CD4-positive, alpha-beta T cell treated with Interferon gamma for 1 hour (primary cell): ENCODE measurements at regions not wholly inside any gene's neighbourhood (a gene's known extent, or its start where the extent isn't known, plus 50 kb on each side); places are given as distances from the start of the nearest gene placed in this dataset.
"Not testable (repeated sequence)": the region's sequence is repeated elsewhere in the genome, so short reads cannot be mapped to it uniquely, and the experiment has no call there.

Source experiments
- DNase-seq: peaks from one replicate; pipeline ENCODE4 v3.0.0-alpha.2; 2020

DNA sequence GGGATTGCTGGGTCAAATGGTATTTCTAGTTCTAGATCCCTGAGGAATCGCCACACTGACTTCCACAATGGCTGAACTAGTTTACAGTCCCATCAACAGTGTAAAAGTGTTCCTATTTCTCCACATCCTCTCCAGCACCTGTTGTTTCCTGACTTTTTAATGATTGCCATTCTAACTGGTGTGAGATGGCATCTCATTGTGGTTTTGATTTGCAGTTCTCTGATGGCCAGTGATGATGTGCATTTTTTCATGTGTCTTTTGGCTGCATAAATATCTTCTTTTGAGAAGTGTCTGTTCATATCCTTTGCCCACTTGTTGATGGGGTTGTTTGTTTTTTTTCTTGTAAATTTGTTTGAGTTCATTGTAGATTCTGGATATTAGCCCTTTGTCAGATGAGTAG lies 220.3 kb downstream of the NPR3 start:
- DNase-seq: not testable (repeated sequence)

DNA sequence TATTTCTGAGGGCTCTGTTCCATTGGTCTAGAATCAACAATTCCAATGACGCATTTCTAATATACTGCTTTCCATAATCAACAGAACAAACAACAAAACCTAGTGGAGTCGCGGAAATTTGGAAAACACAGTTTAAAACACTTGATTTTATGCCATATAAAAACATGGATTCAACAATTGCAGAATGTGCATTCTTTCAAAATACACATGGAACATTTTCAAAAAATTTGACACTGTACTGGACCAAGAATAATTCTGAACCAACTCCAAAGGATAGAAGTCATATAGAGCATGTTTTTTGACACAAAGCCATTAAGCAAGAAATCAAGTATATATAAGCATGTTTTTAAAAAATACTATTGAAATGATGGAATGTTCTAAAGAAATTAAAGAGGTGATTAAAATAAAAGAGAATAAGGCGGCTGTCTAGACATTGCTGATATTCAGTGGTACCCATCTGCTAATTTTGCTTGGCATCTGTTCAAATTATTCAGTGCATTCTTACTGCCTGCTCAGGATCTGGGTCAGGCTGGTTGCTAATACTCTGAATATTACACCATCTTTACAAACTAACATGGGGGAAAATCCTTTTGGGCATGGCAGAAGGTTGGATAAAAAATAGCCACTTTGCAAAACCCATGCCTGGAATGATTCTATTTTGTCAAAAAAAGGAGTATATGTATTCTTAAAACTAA lies 221.3 kb downstream of the NPR3 start:
- no peak for DNase-seq

DNA sequence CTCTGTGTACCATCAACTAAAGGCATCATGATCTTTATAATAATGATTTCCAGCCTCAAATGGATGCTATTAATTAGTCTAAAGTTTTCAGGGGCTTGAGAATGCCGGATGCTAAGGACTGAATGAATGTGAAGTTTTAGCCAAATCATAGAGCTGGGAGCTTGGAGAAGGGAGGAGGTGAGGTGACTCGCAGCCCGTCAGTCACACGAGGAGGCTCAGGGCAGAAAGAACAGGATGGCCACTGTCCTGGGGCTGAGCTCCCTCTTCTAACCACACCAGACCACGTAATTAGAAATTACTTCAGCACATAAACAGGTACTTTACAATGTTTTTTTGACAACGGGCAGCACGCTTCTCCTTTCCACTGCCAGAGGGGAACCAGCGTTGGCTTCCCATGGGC lies 222.6 kb downstream of the NPR3 start:
- no peak for DNase-seq

DNA sequence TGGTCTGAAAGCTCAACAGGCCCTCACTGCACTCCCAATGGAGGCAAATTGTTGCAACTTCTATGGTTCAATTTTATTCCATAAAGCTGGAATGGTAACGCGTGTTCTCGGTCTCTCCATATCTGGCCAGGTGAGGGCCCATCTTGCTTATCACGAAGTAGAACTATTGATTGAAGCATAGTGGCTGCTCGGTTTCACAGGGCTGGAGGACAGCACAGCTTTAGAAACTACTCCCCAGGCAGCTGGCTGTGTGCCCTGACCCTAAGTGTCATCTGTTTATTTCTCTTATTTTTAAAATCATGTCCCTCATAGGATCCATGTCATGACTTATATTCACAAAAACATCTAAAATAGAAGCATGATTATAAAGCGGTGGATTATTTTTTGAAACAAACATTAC lies 223.4 kb downstream of the NPR3 start:
- DNase-seq: no peak

DNA sequence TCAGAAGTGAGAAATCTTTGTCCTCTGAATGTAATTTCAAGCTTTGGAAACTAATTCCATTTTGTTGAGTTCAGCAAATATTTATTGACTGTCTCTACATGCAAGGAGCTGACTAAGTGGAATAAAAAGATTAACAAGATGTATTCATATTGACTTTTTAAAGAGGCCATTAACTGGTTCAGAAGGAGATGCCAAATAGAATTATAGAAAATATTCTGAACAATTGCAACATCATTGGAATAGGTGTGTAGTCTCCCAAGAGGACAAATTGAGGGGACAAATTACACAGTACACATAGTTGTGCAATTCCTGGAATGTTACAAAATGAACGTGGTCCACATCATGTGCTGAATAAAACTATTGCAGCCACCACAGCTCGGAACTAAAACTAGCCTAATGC lies 224.2 kb downstream of the NPR3 start:
- no peak for DNase-seq

DNA sequence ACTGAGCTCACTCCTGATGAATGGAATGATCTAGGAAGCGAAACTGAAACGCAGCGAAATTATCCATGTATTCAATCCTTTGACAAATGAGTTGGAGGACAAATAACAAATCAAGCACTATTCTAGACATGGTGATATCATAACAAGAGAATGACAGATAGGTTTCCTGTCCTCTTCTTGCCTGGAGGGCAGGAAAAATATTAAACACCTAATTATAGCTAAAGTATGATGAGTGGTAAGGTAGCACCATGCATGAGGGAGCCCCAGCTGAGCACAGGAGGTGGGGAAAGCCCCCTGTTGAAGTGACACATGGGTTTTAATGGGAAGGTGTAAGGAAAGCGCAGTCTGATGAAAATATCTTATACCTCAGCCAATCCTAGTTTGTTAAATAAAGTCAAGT lies 225.2 kb downstream of the NPR3 start:
- DNase-seq: no peak

DNA sequence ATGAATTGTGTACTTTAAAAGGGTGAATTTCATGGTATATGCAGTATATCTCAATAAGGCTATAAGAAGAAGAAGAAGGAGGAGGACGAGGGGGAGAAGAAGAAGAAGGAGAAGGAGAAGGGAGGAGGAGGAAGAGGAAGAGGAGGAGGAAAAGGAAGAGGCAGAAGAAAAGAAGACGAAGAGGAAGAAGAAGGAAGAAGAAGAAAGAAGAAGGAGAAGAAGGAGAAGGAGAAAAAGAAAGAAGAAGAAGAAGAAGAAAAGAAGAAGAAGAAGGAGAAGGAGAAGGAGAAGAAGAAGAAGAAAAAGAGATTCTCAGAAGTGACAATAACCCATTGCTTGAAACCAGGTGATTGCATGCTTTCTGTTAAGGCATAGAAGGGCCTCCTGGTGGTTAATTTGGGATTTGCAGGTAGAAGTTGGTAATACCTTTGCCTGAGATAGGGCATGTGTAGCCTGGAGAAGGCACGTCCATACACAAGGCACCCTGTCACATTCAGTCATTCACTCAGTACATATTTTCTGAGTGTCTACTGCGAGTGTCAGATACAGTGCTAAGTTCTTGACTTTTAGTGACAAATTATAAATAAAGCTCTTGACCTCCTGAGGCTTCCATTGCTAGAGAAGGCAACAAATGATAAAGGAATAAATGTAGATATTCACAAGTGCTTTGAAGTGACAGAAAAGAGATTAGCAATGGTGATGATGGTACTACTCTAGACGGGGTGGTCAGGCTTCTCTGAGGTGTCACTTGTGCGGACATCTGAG lies 231.3 kb downstream of the NPR3 start:
- no peak for DNase-seq

DNA sequence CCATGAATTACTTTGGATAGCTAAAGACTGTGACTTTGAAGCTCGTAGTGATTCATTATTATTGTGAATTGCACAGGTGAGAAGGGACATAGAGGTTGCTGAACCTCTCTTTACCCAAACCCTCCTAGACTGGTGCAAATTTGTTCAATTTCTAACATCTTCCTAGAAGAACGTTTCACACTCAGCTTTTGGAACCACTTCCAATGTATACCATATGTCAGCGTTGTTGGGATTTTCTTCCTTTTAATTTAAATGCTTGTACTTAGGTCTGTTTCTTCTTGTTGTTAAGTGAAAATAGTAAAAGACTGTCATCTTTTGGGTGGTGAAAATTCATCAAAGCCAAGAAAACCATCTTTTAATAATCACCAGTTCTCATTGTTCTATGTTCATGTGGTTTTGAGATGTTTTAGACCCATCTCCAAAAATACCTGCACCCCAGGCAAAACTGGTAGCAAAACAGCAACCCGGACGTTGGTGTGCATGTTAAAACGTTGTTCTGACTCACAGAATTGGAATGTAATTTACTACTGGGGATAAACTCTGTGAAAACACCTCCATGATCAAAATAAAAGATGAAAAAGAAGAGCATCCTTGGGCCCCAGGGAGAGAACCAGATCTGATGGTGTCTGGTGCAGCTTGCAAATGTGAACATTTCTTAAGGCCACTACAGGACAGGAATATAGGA lies 238.3 kb downstream of the NPR3 start:
- no peak for DNase-seq

DNA sequence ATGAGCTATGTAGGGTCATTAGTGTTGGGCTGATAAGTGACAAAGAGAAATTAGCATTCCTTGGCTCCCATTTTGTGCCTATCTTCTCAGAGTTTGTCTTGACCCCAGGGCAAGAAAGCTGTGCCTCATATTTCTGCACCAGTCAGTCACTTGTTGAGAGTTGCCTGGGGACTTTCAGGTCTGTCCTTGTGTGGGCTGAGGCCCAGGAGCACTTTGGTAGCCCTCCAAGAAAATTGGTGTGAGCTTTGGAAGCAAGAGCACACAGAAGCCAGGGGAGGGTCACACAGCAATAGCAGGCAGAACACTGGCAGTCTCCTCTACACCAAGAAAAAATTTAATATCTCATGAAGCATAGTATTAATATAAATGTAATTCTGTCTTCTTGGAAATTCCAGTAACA lies 239.9 kb downstream of the NPR3 start:
- no peak for DNase-seq

DNA sequence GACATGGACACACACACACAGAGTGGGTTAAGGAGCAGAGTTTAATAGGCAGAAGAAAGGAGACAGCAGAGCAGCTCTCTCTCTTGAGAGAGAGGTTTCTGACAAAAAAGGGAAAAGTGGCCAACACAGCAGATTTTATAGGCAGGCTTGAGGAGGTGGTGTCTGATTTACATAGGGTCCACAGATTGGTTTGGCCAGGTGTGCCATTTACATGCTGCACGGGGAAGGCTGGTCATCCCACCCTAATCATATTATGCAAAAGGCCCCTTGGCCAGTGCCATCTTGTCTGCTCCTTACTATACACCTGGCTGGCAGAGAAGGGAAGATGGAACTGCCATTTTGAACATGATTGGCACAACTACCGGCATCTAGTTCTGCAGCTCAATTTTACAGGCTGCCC lies 240.8 kb downstream of the NPR3 start:
- DNase-seq: no peak

DNA sequence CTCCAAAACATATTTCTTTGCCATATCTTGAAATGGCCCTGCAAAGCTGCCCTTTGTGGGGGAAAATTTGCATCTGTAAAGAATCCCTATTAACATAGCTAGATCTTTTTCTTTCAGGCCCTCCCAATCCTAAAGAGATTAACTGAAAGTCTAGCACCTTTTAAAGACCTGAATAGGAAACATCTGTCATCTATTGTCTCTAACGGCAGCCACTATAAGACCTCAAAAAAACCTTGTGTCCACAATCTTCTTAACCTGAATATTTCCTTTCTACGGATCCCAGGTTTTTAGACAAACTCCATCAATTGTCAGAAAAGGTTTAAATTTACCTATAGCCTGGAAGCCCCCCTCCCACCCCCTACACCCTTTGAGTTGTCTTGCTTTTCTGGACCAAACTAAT lies 241.3 kb downstream of the NPR3 start:
- DNase-seq: not testable (repeated sequence)

DNA sequence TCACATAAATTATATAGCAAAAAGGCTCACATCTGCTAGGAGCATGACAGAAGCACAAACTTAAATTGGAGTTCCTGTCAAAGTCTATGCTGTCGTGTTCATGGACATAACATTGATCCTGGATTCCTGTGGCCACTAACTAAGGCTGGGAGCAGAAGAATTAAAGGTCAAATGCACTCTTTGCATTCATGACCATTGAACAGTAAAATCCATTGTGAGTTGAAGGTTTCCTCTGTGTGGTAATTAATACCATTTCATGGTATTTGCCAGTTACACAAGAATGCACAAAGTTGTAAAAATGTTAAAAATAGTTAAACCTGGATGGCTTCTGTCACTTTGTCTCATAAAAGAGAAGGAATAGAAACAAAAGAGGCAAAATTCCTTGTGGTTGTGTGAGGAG lies 242.6 kb downstream of the NPR3 start:
- DNase-seq: no peak

DNA sequence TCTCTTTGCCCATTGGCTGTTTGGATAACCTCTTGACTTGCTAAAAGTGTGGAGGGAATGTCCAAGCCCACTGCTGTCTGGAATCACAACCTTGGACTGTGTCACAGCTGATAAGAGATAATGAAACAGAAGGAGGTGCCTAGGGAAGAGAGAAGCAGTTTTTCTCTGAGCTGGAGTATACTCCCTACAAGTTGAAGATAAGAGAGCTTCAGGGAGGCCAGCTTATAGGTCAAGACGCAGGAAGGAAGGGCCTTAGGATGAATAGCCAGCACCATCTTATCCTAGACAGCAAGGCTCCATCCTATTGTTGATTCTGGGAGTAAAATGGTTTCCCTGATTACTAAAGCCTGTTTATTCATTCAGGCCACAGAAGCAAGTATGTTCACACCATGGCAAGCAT lies 244.7 kb downstream of the NPR3 start:
- DNase-seq: no peak

DNA sequence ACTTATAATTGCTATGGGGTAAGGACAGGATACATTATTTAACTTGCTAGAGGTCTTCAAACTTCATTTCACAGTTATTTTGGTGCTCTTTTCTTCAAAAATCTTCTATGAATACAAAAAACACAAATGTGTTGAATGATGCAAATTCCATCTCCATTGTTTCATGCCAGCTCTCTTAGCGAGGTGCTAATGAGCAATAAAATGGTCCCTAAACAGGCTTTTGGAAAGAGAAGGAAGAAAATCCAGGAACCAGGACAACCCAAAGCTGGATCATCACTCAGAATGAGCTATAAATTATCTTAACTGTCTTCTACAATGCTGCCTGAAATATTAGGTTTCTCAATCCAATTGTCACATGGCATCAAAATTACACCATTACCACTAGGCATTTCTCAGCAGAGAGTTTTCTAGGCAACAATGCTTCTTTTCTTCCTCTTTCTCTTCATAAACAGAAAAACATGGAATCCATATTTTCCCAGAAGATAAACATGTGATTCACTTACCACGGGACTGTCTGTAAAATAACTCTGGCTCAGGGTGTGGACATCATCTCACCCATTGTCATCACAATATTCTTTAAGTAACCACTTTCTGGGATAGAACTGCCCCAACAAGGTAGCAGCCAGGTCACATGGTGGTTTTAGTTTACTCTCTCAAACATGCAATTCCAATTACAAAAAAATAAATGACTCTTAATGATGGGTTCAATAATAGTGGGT lies 249.4 kb downstream of the NPR3 start:
- DNase-seq: no peak

DNA sequence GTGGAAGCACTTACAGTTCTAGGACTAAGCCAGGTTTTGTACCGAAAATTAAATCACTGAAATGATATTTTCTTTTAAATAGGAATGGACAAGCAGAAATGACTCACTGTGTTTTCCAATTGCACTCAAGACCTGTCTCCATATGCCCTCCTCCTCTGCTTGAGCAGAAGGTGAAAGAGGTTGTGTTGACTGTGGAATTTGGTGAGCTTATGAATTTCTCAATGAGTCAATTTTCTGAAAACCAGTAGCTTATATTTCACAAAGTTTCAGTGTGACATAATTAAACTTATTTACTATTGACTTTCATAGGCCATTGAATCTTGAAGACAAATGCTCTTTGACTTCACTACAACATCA lies 249.9 kb downstream of the NPR3 start:
- no peak for DNase-seq

DNA sequence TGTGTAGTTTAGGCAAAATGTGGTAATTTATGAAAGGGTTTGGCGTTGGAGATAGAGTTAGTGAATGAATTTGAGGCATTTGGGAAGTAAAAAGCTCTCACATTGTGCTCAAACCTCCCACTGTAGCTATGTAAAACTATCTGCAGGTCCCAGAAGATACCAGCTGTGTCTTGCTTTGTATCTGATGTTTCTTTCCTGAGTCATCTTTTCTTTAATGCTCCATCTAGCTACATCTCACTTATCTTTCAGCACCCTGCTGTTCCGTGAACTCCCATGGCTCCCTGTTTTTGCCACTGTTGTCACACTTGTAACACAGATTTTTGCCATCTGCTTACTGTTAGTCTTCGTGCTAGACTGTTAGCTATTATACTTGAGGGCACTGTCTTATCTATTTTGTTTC lies 253.1 kb downstream of the NPR3 start:
- no peak for DNase-seq

DNA sequence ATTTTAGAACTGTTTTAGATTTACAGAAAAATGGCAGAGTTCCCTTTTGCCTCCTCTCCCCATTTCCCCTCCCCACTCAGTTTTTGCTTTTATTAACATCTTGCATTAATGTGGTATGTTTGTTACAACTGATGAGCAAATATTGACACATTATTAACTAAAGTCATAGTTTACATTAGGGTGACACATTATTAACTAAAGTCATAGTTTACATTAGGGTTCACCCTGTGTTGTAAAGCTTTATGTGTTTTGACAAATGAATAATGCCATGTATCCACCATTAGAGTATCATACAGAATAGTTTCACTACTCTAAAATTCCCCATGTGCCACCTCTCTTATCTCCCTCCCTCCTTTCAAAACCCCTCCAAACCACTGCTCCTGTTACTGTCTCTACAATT lies 262.5 kb downstream of the NPR3 start:
- no peak for DNase-seq

DNA sequence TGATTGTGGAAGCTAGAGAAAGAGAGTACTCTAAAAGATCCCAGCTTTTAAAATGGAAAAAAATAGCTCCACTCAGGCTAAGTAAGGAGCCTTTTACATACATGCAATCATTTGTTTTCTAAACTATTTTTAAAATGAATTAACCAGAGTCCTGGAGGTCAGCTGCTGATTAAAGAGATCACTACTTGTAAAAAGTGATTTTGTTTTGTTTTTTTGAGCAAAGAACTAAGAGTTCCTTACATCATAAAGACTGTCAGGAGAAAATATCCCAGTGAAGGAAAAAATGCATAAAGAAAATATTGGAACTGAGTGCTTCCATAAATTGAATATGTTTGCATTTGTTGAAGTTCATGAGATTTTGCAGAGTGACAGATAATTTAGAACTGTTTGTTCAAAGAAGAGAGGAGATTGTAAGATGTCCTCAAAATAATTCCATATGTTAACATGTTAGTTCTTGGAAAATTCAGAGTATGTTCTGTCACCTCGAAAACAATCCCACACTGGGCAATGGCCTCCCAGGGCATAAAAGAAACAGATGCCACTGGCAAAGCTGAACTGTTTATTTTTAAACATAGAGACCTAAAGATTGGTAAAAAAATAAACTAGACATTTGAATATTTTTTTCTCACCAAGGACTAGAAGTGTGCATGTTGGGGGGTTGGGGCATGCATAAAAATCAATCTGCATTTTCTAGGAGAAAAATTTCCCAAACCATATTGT lies 264.7 kb downstream of the NPR3 start:
- DNase-seq: no peak

DNA sequence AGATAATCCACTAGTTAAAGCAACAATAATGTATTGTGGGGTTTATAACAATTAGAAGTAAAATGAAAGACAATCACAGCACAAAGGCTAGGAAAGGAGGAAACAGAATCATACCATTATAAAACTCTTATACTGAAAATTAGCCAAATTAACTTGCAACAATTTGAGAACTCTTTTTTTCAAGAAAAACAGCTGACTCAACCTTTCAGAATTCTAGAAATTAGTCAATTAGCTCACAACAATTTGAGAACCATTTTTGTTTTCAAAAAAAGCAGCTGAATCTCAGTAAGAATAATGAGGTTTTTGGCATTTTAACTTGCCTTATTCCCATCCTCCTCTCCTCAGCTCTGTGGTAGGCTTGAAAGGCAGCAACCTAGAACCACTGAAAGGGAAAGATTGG lies 269.9 kb downstream of the NPR3 start:
- no peak for DNase-seq

DNA sequence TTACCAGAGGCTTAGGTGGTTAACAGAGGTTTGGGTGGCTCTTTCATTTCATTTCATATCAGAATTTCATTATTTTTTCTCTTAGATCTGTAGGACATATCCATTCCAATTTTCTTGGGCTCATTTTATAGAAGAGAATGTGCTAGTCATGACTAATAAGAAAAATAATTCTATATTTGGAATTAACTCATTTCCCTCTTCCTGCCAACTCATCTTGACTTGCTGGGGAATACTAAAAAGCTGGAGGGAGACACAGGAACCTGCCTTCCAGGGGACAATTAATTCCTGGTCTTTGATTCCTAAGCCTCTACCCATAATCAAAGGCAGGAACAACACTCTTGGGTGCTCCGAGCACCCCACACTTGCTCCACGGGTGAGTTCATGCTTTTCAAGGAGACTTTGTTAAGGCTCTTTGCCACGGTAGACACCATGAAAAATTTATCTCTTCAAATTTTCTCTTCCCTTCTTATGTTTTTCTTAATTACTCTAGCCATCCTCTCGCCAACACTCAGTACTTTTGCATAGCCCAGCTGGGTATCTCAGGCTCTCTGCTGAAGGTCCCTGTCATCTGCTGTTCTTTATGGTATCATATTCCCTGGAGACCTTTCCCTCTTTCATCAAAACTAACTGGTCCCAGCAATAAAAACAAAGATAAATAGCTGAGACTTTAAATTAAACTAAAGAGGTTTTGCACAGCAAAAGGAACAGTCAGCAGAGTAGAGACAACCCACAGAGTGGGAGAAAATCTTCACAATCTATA lies 273.9 kb downstream of the NPR3 start:
- DNase-seq: no peak

DNA sequence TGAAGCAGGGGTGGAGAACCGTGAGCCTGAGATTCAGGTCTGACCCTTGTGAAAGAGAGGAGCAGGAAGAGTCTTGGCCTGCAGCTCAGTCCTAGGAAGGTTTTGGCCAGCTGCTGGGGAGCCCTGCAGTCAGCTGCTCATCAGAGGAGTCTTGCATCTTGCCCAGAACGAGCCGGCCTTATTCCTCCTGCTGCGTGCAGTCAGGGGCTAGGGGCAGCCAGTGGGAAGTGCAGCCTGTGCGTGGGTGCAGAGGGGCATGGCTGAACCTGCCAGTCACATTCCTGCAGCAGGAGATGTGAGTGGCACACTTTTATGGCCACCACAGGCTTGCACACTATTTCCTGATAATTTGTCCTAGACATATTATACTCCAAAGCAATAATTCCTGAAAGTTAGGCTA lies 278.7 kb downstream of the NPR3 start:
- DNase-seq: no peak
